ENCODE measurements at regions not wholly inside any gene's neighbourhood (a gene's known extent, or its start where the extent isn't known, plus 50 kb on each side); places are given as distances from the start of the nearest gene placed in this dataset.

DNA sequence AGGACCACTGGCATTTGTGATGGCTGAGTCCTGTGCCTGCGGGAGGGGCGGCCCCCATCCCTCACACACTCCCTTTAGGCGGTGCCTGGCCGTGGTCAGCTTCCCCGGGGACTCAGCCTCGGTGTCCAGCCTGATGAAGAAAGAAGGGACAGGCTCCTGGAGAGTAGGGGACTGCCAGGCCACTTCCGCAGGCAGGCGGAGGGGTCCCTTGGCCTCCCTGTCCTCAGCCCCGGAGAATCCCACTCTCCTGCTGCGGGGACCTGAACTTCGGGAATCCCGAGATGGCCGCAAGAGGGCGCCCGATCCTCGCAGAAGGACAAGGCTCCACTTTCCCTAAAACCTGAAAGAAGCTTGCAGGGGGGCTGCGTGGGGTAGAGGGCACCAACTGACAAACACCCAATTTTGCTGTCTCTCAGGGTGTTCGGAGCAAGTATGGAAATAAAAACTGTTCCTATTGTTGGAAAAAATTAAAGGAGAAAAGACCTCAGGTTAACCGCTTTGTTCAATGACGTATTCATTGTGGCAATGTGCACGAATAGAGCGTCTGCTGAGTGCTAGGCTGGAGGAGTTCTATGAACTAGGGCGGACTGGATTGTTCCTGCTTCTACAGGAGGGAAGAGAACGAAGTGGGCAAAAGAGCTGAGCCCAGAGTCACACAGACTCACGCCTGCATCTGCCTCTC lies 297.3 kb downstream of the ZNF536 start:
- Mint-ChIP-seq H3K36me3 (no peaks in the 10 kb centered on the region), H3K4me1 (no peaks in the 10 kb centered on the region), H3K27me3 (peaks cover 16% of the 10 kb centered on the region), H3K27ac (no peak overlapping the region), H3K9me3 (no peaks in the 10 kb centered on the region), H3K4me3 (no peak overlapping the region)
- Histone ChIP-seq H3K27ac (ENCODE audit: insufficient read depth, low read length, poor library complexity, severe bottlenecking) (no peak overlapping the region), H3K9me3 (ENCODE audit: control insufficient read depth in 2 of 2, low read length in 2 of 2) (no peaks in the 10 kb centered on the region), H3K36me3 (ENCODE audit: control insufficient read depth, insufficient read depth, low read length) (no peaks in the 10 kb centered on the region), H3K27me3 (ENCODE audit: control insufficient read depth, insufficient read depth, low read length) (no peaks in the 10 kb centered on the region), H3K4me1 (ENCODE audit: control insufficient read depth, insufficient read depth, low read length, poor library complexity, severe bottlenecking) (no peaks in the 10 kb centered on the region), H3K4me3 (ENCODE audit: low read depth, low read length) (no peak overlapping the region)
- ATAC-seq (ENCODE audit: low read depth in 2 of 2) (no peak), DNase-seq (peak in 1 of 3 donors; percentile 31)

DNA sequence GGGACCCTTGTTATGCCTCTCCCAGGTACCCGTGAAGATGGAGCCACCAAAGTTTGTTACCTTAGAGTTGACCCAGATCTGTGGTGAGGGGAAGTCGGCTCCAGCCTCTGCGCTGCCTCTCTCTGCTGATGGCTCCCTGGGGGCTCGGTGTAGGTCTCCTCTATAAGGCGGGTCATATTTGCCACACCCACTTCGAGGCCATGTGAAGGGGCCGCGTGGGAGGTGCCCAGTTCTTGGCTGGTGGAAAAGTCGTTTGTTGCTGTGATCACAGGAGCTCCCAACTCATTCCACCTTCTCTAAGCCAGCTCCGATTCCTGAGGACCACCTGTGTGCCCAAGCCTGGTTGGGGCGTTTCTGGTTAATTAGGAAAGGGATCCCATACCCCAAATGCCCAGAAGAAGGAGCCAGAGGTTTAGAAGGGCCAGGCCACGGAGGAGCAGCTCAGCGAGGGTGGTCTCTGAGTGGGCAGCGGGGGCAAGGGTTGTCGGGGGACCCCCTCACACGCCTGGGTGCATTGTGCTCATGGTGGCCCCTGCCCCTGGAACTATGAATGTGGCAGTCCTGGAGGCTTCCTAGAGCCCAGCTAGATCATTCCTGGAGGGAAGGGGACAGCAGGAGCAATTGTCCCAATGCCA lies 296.5 kb downstream of the ZNF536 start:
- no peaks in the 10 kb centered on the region for H3K27me3 ChIP-seq (ENCODE audit: control insufficient read depth, insufficient read depth, low read length)
- H3K36me3 ChIP-seq (ENCODE audit: control insufficient read depth, insufficient read depth, low read length) = no peaks in the 10 kb centered on the region
- H3K36me3 Mint-ChIP-seq = no peaks in the 10 kb centered on the region
- H3K4me1 Mint-ChIP-seq = no peaks in the 10 kb centered on the region
- H3K4me1 ChIP-seq (ENCODE audit: control insufficient read depth, insufficient read depth, low read length, poor library complexity, severe bottlenecking) = no peaks in the 10 kb centered on the region
- H3K4me3 Mint-ChIP-seq = no peak overlapping the region
- H3K9me3 Mint-ChIP-seq = no peaks in the 10 kb centered on the region
- ATAC-seq (ENCODE audit: low read depth in 2 of 2) (no peak), DNase-seq (no peak)
- no peak overlapping the region for H3K27ac ChIP-seq (ENCODE audit: insufficient read depth, low read length, poor library complexity, severe bottlenecking)
- H3K27me3 Mint-ChIP-seq = peaks cover 13% of the 10 kb centered on the region
- no peak overlapping the region for H3K4me3 ChIP-seq (ENCODE audit: low read depth, low read length)
- no peak overlapping the region for H3K27ac Mint-ChIP-seq
- no peaks in the 10 kb centered on the region for H3K9me3 ChIP-seq (ENCODE audit: control insufficient read depth in 2 of 2, low read length in 2 of 2)

DNA sequence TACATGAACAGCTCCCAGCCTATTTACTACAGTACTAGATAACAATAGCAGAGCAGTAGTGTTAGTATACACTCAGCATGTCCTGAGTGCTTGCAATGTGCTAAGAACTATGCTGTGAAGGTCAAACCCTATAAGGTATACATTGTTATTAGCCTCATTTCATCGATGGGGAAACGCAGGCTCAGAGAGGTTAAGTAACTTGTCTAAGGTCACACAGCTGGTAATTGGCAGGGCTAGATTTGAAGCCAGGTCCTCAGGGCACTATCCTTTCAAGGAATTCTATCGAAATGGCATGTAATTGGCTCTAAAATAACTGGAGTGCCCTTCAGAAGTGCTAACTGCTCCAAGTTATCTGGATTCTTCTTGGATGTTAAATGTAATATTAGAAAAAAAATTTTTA lies 295.6 kb downstream of the ZNF536 start:
- DNase-seq (no peak), ATAC-seq (ENCODE audit: low read depth in 2 of 2) (no peak)
- Histone ChIP-seq H3K9me3 (ENCODE audit: control insufficient read depth in 2 of 2, low read length in 2 of 2) (no peaks in the 10 kb centered on the region), H3K27ac (ENCODE audit: insufficient read depth, low read length, poor library complexity, severe bottlenecking) (no peak overlapping the region), H3K27me3 (ENCODE audit: control insufficient read depth, insufficient read depth, low read length) (no peaks in the 10 kb centered on the region), H3K4me3 (ENCODE audit: low read depth, low read length) (no peak overlapping the region), H3K4me1 (ENCODE audit: control insufficient read depth, insufficient read depth, low read length, poor library complexity, severe bottlenecking) (no peaks in the 10 kb centered on the region), H3K36me3 (ENCODE audit: control insufficient read depth, insufficient read depth, low read length) (no peaks in the 10 kb centered on the region)
- H3K27ac Mint-ChIP-seq = no peak overlapping the region
- H3K4me1 Mint-ChIP-seq = no peaks in the 10 kb centered on the region
- H3K27me3 Mint-ChIP-seq = peaks cover 13% of the 10 kb centered on the region
- H3K4me3 Mint-ChIP-seq = no peak overlapping the region
- no peaks in the 10 kb centered on the region for H3K36me3 Mint-ChIP-seq
- H3K9me3 Mint-ChIP-seq = no peaks in the 10 kb centered on the region

DNA sequence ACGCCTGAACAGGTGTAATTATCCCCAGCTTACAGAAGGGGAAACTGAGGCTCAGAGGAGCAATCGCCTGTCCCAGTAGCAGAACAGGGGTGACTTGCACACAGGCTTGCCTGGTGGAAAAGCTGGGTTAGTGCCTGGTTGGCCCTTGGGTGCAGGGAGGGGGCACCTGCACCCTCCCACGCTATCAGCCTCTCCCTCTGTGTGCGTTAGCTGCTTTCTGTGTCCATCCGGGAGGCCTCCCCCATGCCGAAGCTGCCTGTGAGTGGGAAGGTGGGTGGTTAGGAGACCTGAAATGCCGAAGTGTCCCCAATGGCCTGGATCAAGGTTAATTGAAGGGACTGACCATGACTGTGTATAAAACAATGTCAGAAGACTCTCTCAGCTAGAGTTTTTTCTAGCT lies 295.0 kb downstream of the ZNF536 start:
- Histone ChIP-seq H3K27me3 (ENCODE audit: control insufficient read depth, insufficient read depth, low read length) (no peaks in the 10 kb centered on the region), H3K27ac (ENCODE audit: insufficient read depth, low read length, poor library complexity, severe bottlenecking) (no peak overlapping the region), H3K9me3 (ENCODE audit: control insufficient read depth in 2 of 2, low read length in 2 of 2) (no peaks in the 10 kb centered on the region), H3K36me3 (ENCODE audit: control insufficient read depth, insufficient read depth, low read length) (no peaks in the 10 kb centered on the region), H3K4me3 (ENCODE audit: low read depth, low read length) (no peak overlapping the region), H3K4me1 (ENCODE audit: control insufficient read depth, insufficient read depth, low read length, poor library complexity, severe bottlenecking) (no peaks in the 10 kb centered on the region)
- no peak for ATAC-seq (ENCODE audit: low read depth in 2 of 2)
- H3K27ac Mint-ChIP-seq = no peak overlapping the region
- H3K9me3 Mint-ChIP-seq = no peaks in the 10 kb centered on the region
- H3K4me1 Mint-ChIP-seq = no peaks in the 10 kb centered on the region
- no peaks in the 10 kb centered on the region for H3K36me3 Mint-ChIP-seq
- DNase-seq = no peak
- no peak overlapping the region for H3K4me3 Mint-ChIP-seq
- H3K27me3 Mint-ChIP-seq = peaks cover 13% of the 10 kb centered on the region

DNA sequence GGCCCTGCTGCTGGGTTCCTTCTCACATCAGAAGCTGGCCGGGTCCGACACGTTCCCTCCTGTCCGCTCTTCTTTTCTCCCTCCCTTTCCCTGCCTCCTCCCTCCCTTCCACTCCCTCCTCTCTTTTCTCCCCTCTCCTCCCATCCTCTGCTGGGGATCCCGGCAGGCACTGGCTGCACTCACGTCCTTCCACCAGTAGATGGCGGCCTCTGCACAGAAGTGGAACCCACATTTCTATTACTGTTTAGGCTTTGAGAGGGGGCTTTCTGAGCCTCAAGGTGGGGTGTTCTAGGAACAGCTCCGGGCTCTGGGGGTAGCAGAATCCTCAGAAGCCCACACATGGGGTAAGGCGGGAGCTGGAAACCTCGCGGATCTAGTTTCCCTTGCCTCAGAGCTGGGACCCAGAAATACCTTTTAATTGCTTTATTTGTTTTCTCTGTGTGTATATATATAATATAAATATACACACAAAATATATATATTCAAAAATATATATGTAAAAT lies 294.2 kb downstream of the ZNF536 start:
- H3K27ac Mint-ChIP-seq = no peak overlapping the region
- Histone ChIP-seq H3K4me1 (ENCODE audit: control insufficient read depth, insufficient read depth, low read length, poor library complexity, severe bottlenecking) (no peaks in the 10 kb centered on the region), H3K27ac (ENCODE audit: insufficient read depth, low read length, poor library complexity, severe bottlenecking) (no peak overlapping the region), H3K9me3 (ENCODE audit: control insufficient read depth in 2 of 2, low read length in 2 of 2) (no peaks in the 10 kb centered on the region), H3K36me3 (ENCODE audit: control insufficient read depth, insufficient read depth, low read length) (no peaks in the 10 kb centered on the region), H3K4me3 (ENCODE audit: low read depth, low read length) (no peak overlapping the region), H3K27me3 (ENCODE audit: control insufficient read depth, insufficient read depth, low read length) (no peaks in the 10 kb centered on the region)
- H3K36me3 Mint-ChIP-seq = no peaks in the 10 kb centered on the region
- H3K9me3 Mint-ChIP-seq = no peaks in the 10 kb centered on the region
- ATAC-seq (ENCODE audit: low read depth in 2 of 2) = no peak
- H3K4me1 Mint-ChIP-seq = no peaks in the 10 kb centered on the region
- no peak overlapping the region for H3K4me3 Mint-ChIP-seq
- peak; percentile 14 to 25 (median 24) for DNase-seq
- H3K27me3 Mint-ChIP-seq = peaks cover 13% of the 10 kb centered on the region

DNA sequence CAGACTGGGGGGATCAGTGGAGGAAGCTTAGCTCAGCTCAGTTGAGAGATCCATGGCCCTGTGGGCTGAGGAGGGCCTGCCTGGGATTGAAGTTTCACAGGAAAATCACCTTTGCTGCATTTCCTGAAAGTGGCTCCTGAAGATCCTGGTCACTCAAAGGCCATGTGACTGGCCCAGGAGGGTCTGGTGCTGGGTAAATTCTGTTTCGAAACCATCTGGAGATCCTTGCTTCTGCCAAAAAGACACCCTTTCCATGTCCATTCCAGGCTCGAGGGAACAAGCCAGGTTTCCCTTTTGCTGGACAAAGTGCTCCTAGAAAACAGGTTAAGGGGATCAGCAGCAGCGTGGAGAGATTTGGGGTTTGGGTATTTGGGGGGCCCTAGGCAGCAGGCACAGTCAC lies 293.3 kb downstream of the ZNF536 start:
- Histone ChIP-seq H3K27ac (ENCODE audit: insufficient read depth, low read length, poor library complexity, severe bottlenecking) (no peak overlapping the region), H3K4me1 (ENCODE audit: control insufficient read depth, insufficient read depth, low read length, poor library complexity, severe bottlenecking) (no peaks in the 10 kb centered on the region), H3K27me3 (ENCODE audit: control insufficient read depth, insufficient read depth, low read length) (no peaks in the 10 kb centered on the region), H3K9me3 (ENCODE audit: control insufficient read depth in 2 of 2, low read length in 2 of 2) (no peaks in the 10 kb centered on the region), H3K4me3 (ENCODE audit: low read depth, low read length) (no peak overlapping the region), H3K36me3 (ENCODE audit: control insufficient read depth, insufficient read depth, low read length) (no peaks in the 10 kb centered on the region)
- H3K4me1 Mint-ChIP-seq = no peaks in the 10 kb centered on the region
- H3K9me3 Mint-ChIP-seq = no peaks in the 10 kb centered on the region
- peaks cover 13% of the 10 kb centered on the region for H3K27me3 Mint-ChIP-seq
- no peak for ATAC-seq (ENCODE audit: low read depth in 2 of 2)
- no peak for DNase-seq
- H3K36me3 Mint-ChIP-seq = no peaks in the 10 kb centered on the region
- no peak overlapping the region for H3K27ac Mint-ChIP-seq
- no peak overlapping the region for H3K4me3 Mint-ChIP-seq

DNA sequence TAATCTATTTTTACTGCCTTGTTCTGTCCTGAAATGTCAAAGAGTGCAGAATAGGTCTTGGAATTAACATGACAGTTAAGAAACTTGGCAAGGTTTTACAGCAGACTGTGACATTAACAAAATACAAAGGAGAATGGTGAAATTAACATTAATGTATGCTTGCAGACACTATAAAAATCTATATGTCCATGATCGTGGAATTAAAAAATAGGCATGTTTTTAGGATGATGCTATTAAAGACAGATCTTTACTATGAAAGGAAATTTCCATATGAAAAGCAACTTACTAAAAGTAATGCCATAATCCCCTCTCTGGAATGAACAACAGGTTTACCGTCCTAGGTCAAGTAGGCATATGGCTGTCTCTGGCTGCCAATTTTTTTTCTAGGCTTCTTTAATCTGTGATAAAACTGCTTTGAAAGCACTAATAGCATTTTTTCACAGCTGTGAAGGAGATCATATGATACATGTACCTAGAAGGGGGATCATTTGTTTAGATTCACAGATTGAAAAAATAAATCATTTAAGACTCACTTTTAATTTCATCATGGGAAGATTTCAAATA lies 291.5 kb downstream of the ZNF536 start:
- Mint-ChIP-seq H3K27me3 (peaks cover 10% of the 10 kb centered on the region), H3K36me3 (no peaks in the 10 kb centered on the region), H3K4me1 (no peaks in the 10 kb centered on the region), H3K4me3 (no peak overlapping the region), H3K27ac (no peak overlapping the region), H3K9me3 (peaks cover 0 to 5% (median 0%) of the 10 kb centered on the region in 7 donors)
- no peak for DNase-seq
- H3K4me1 ChIP-seq (ENCODE audit: control insufficient read depth, insufficient read depth, low read length, poor library complexity, severe bottlenecking) = no peaks in the 10 kb centered on the region
- no peaks in the 10 kb centered on the region for H3K9me3 ChIP-seq (ENCODE audit: control insufficient read depth in 2 of 2, low read length in 2 of 2)
- no peak overlapping the region for H3K27ac ChIP-seq (ENCODE audit: insufficient read depth, low read length, poor library complexity, severe bottlenecking)
- no peaks in the 10 kb centered on the region for H3K27me3 ChIP-seq (ENCODE audit: control insufficient read depth, insufficient read depth, low read length)
- H3K36me3 ChIP-seq (ENCODE audit: control insufficient read depth, insufficient read depth, low read length) = no peaks in the 10 kb centered on the region
- ATAC-seq (ENCODE audit: low read depth in 2 of 2) = no peak
- no peak overlapping the region for H3K4me3 ChIP-seq (ENCODE audit: low read depth, low read length)

All from CD4-positive, CD25-positive, alpha-beta regulatory T cell (primary cell).